ENCODE measurements at regions not wholly inside any gene's neighbourhood (a gene's known extent, or its start where the extent isn't known, plus 50 kb on each side); places are given as distances from the start of the nearest gene placed in this dataset.

GRCh38 chr12:90741611-90742010, 213.4 kb downstream of the CCER1 start:
- TF ChIP-seq CTCF (IDR thresholded peaks at IDR 0.05; ENCODE audit: low read depth, low read length, poor library complexity, severe bottlenecking), result no peak
- TF ChIP-seq EZH2phosphoT487 (IDR thresholded peaks at IDR 0.05; ENCODE audit: borderline replicate concordance, low read length), result no peak
